ENCODE measurements at regions not wholly inside any gene's neighbourhood (a gene's known extent, or its start where the extent isn't known, plus 50 kb on each side); places are given as distances from the start of the nearest gene placed in this dataset.

GRCh38 chr2:221070106-221070505 is 502.0 kb downstream of the EPHA4 start:
- no peak for DNase-seq

GRCh38 chr2:221073326-221074049 is 498.6 kb downstream of the EPHA4 start:
- DNase-seq, result no peak

GRCh38 chr2:221074238-221074637 is 497.9 kb downstream of the EPHA4 start:
- no peak for DNase-seq

GRCh38 chr2:221075203-221075602 is 496.9 kb downstream of the EPHA4 start:
- no peak for DNase-seq

- DNase-seq, result no peak
These were observed 494.9 kb downstream of the EPHA4 start for GRCh38 chr2:221077251-221077650.

- DNase-seq, result no peak
These were observed 494.3 kb downstream of the EPHA4 start for GRCh38 chr2:221077799-221078198.

- DNase-seq, result no peak
These were observed 486.7 kb downstream of the EPHA4 start for GRCh38 chr2:221085341-221085900.

GRCh38 chr2:221085936-221086335 is 486.2 kb downstream of the EPHA4 start:
- no peak for DNase-seq

GRCh38 chr2:221087779-221088178 is 484.3 kb downstream of the EPHA4 start:
- DNase-seq, result no peak

GRCh38 chr2:221088506-221088905 is 483.6 kb downstream of the EPHA4 start:
- DNase-seq, result no peak

GRCh38 chr2:221095356-221095755 is 476.7 kb downstream of the EPHA4 start:
- DNase-seq, result no peak

GRCh38 chr2:221096706-221097567 is 475.2 kb downstream of the EPHA4 start:
- DNase-seq, result no peak

GRCh38 chr2:221097568-221097915 is 474.6 kb downstream of the EPHA4 start:
- DNase-seq, result no peak

GRCh38 chr2:221097949-221098348 is 474.2 kb downstream of the EPHA4 start:
- no peak for DNase-seq

GRCh38 chr2:221100467-221101089 is 471.5 kb downstream of the EPHA4 start:
- DNase-seq, result no peak

- no peak for DNase-seq
These were observed 469.0 kb downstream of the EPHA4 start for GRCh38 chr2:221102896-221103688.

- DNase-seq, result no peak
These were observed 468.2 kb downstream of the EPHA4 start for GRCh38 chr2:221103930-221104329.

- peak; percentile 47 for DNase-seq
These were observed 467.7 kb downstream of the EPHA4 start for GRCh38 chr2:221104361-221104811.

- DNase-seq, result no peak
These were observed 465.9 kb downstream of the EPHA4 start for GRCh38 chr2:221106241-221106640.

GRCh38 chr2:221107424-221107823 is 464.7 kb downstream of the EPHA4 start:
- no peak for DNase-seq

GRCh38 chr2:221109552-221109951 is 462.6 kb downstream of the EPHA4 start:
- DNase-seq, result no peak

GRCh38 chr2:221111739-221112138 is 460.4 kb downstream of the EPHA4 start:
- DNase-seq, result no peak

Measured in occipital lobe (tissue), 1 donor.